H1 (cell line): ENCODE measurements at regions not wholly inside any gene's neighbourhood (a gene's known extent, or its start where the extent isn't known, plus 50 kb on each side); places are given as distances from the start of the nearest gene placed in this dataset.

Experiments
- KDM5A ChIP-seq: fragments of 200-600 bp; IDR thresholded peaks from 2 replicates; pipeline ENCODE4 v1.7.1; 2012; ENCODE audit warnings: mild to moderate bottlenecking, low read length, inconsistent platforms, mixed read lengths
- SIRT6 ChIP-seq: IDR thresholded peaks from one replicate; pipeline ENCODE4 v1.7.1; 2012; ENCODE audit warnings: low read length, inconsistent platforms
- TCF12 ChIP-seq: IDR thresholded peaks from 2 replicates; pipeline ENCODE4 v1.6.1; 2011; ENCODE audit warnings: low read depth, mild to moderate bottlenecking, low read length
- TF ChIP-seq, protein P1 (sequence below): fragments of 300-600 bp; sonication (generic); IDR thresholded peaks from 2 replicates; pipeline ENCODE4 v1.7.1; 2012; ENCODE audit warnings: low read length, moderate library complexity, mild to moderate bottlenecking, inconsistent platforms; ENCODE audit not compliant: insufficient replicate concordance
- TF ChIP-seq, protein P2 (sequence below), 3 experiments: IDR thresholded peaks; 1 replicate in 2 of 3; 2 replicates in 1 of 3; pipeline versions ENCODE4 v1.5.1 to v1.6.1; 2011; ENCODE audit warnings: low read length in 3 of 3, mild to moderate bottlenecking in 3 of 3, inconsistent platforms in 2 of 3, low read depth in 1 of 3, moderate library complexity in 1 of 3; ENCODE audit not compliant: insufficient read depth in 1 of 3; ENCODE audit errors: control extremely low read depth in 1 of 3

DNA sequence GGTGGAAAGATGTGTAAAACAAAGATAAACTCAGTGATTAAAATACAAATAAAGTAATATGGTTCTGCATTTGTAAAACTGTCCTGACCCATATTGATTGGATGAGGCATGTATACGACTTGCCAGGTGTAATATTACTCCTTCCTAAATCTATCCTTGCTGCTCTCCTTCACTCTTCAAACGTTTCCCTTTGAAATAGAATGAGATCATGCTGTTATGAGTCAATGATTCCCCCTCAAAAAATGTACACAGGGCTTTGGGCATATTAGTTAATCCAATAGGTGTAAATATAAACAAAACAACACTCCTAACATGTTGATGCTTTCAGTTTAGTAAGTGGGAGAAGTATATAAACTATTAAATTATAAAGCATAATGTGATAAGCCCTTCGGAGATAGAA lies 117.4 kb upstream of the GPM6A start (continued):
- TF ChIP-seq, protein P1, sequence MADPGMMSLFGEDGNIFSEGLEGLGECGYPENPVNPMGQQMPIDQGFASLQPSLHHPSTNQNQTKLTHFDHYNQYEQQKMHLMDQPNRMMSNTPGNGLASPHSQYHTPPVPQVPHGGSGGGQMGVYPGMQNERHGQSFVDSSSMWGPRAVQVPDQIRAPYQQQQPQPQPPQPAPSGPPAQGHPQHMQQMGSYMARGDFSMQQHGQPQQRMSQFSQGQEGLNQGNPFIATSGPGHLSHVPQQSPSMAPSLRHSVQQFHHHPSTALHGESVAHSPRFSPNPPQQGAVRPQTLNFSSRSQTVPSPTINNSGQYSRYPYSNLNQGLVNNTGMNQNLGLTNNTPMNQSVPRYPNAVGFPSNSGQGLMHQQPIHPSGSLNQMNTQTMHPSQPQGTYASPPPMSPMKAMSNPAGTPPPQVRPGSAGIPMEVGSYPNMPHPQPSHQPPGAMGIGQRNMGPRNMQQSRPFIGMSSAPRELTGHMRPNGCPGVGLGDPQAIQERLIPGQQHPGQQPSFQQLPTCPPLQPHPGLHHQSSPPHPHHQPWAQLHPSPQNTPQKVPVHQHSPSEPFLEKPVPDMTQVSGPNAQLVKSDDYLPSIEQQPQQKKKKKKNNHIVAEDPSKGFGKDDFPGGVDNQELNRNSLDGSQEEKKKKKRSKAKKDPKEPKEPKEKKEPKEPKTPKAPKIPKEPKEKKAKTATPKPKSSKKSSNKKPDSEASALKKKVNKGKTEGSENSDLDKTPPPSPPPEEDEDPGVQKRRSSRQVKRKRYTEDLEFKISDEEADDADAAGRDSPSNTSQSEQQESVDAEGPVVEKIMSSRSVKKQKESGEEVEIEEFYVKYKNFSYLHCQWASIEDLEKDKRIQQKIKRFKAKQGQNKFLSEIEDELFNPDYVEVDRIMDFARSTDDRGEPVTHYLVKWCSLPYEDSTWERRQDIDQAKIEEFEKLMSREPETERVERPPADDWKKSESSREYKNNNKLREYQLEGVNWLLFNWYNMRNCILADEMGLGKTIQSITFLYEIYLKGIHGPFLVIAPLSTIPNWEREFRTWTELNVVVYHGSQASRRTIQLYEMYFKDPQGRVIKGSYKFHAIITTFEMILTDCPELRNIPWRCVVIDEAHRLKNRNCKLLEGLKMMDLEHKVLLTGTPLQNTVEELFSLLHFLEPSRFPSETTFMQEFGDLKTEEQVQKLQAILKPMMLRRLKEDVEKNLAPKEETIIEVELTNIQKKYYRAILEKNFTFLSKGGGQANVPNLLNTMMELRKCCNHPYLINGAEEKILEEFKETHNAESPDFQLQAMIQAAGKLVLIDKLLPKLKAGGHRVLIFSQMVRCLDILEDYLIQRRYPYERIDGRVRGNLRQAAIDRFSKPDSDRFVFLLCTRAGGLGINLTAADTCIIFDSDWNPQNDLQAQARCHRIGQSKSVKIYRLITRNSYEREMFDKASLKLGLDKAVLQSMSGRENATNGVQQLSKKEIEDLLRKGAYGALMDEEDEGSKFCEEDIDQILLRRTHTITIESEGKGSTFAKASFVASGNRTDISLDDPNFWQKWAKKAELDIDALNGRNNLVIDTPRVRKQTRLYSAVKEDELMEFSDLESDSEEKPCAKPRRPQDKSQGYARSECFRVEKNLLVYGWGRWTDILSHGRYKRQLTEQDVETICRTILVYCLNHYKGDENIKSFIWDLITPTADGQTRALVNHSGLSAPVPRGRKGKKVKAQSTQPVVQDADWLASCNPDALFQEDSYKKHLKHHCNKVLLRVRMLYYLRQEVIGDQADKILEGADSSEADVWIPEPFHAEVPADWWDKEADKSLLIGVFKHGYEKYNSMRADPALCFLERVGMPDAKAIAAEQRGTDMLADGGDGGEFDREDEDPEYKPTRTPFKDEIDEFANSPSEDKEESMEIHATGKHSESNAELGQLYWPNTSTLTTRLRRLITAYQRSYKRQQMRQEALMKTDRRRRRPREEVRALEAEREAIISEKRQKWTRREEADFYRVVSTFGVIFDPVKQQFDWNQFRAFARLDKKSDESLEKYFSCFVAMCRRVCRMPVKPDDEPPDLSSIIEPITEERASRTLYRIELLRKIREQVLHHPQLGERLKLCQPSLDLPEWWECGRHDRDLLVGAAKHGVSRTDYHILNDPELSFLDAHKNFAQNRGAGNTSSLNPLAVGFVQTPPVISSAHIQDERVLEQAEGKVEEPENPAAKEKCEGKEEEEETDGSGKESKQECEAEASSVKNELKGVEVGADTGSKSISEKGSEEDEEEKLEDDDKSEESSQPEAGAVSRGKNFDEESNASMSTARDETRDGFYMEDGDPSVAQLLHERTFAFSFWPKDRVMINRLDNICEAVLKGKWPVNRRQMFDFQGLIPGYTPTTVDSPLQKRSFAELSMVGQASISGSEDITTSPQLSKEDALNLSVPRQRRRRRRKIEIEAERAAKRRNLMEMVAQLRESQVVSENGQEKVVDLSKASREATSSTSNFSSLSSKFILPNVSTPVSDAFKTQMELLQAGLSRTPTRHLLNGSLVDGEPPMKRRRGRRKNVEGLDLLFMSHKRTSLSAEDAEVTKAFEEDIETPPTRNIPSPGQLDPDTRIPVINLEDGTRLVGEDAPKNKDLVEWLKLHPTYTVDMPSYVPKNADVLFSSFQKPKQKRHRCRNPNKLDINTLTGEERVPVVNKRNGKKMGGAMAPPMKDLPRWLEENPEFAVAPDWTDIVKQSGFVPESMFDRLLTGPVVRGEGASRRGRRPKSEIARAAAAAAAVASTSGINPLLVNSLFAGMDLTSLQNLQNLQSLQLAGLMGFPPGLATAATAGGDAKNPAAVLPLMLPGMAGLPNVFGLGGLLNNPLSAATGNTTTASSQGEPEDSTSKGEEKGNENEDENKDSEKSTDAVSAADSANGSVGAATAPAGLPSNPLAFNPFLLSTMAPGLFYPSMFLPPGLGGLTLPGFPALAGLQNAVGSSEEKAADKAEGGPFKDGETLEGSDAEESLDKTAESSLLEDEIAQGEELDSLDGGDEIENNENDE = no peak
- TF ChIP-seq, protein P2, sequence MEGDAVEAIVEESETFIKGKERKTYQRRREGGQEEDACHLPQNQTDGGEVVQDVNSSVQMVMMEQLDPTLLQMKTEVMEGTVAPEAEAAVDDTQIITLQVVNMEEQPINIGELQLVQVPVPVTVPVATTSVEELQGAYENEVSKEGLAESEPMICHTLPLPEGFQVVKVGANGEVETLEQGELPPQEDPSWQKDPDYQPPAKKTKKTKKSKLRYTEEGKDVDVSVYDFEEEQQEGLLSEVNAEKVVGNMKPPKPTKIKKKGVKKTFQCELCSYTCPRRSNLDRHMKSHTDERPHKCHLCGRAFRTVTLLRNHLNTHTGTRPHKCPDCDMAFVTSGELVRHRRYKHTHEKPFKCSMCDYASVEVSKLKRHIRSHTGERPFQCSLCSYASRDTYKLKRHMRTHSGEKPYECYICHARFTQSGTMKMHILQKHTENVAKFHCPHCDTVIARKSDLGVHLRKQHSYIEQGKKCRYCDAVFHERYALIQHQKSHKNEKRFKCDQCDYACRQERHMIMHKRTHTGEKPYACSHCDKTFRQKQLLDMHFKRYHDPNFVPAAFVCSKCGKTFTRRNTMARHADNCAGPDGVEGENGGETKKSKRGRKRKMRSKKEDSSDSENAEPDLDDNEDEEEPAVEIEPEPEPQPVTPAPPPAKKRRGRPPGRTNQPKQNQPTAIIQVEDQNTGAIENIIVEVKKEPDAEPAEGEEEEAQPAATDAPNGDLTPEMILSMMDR (IDR thresholded peaks at IDR 0.05; ENCODE audit: control extremely low read depth in 1 of 3, insufficient read depth in 1 of 3, low read depth in 1 of 3, low read length in 3 of 3) = no peak
- TF ChIP-seq TCF12 (no peak), KDM5A (no peak), SIRT6 (no peak)
